ENCODE measurements at regions not wholly inside any gene's neighbourhood (a gene's known extent, or its start where the extent isn't known, plus 50 kb on each side); places are given as distances from the start of the nearest gene placed in this dataset.

DNA sequence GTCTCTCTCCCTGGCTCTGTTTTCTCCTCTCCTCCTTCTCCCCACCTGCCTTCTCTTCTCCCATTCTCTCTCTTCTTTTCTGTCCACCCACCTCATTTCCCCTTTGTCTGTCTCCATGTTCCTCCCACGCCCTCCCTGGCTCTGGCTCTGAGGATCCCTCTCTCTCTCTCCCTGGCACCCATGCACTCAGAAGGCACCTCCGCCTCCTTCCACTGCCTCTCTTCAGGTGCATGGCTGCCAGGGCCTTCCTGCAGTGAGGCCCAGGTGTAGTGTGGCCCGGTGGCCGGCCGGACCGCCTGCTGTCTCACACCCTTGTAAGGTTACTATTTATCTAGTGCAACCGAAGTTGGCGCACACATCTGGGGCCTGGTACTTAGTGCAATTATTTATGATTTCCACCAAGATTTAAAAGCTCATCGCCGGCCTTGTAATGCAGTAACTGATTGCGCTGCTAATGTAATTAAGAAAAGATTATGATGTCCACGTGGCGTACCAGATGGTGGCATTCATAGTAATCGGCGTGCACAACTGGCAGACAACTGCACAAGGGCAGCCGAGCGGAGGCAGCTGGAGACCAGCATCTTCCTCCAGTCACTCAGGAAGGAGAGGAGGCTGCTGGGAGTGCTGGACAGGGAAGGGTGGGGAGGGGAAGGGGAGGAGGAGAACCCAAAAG lies 50.4 kb upstream of the MVB12B start:
- H3K4me3 ChIP-seq (ENCODE audit: low read depth, low read length) = no peak overlapping the region
- DNase-seq (ENCODE audit: low read depth, low spot score) = no peak
- TF ChIP-seq, protein P1, sequence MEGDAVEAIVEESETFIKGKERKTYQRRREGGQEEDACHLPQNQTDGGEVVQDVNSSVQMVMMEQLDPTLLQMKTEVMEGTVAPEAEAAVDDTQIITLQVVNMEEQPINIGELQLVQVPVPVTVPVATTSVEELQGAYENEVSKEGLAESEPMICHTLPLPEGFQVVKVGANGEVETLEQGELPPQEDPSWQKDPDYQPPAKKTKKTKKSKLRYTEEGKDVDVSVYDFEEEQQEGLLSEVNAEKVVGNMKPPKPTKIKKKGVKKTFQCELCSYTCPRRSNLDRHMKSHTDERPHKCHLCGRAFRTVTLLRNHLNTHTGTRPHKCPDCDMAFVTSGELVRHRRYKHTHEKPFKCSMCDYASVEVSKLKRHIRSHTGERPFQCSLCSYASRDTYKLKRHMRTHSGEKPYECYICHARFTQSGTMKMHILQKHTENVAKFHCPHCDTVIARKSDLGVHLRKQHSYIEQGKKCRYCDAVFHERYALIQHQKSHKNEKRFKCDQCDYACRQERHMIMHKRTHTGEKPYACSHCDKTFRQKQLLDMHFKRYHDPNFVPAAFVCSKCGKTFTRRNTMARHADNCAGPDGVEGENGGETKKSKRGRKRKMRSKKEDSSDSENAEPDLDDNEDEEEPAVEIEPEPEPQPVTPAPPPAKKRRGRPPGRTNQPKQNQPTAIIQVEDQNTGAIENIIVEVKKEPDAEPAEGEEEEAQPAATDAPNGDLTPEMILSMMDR (IDR thresholded peaks at IDR 0.05; ENCODE audit: low read depth, low read length) = no peak
- in situ Hi-C loops (cut with HindIII; ENCODE audit: low sequenced_read_pairs) = no loop called here

All from astrocyte of the spinal cord (primary cell).